Mucosa of descending colon (tissue), 3 donors: ENCODE measurements at regions not wholly inside any gene's neighbourhood (a gene's known extent, or its start where the extent isn't known, plus 50 kb on each side); places are given as distances from the start of the nearest gene placed in this dataset.

Source experiments
- ATAC-seq: fragments of 200-7000 bp; cut with Tn5 transposase; one replicate; pipeline ENCODE4 v1.9.1; 2020; ENCODE audit warnings: mild to moderate bottlenecking, moderate library complexity
- DNase-seq, 3 donors: peaks; one replicate each; pipeline ENCODE4 v3.0.0-alpha.2; 2020
- H3K36me3 ChIP-seq: fragments of 200-600 bp; one replicate; pipeline ENCODE4 v1.8.0; 2021; ENCODE audit warnings: low read depth, mild to moderate bottlenecking
- H3K4me1 ChIP-seq: fragments of 200-600 bp; one replicate; pipeline ENCODE4 v1.8.0; 2021; ENCODE audit warnings: low read depth, mild to moderate bottlenecking
- H3K4me3 ChIP-seq: fragments of 200-600 bp; one replicate; pipeline ENCODE4 v1.8.0; 2021; ENCODE audit warnings: mild to moderate bottlenecking
- H3K9me3 ChIP-seq: fragments of 200-600 bp; one replicate; pipeline ENCODE4 v1.8.0; 2021; ENCODE audit warnings: mild to moderate bottlenecking
- CTCF ChIP-seq: fragments of 200-600 bp; IDR thresholded peaks from one replicate; pipeline ENCODE4 v1.8.0; 2022; ENCODE audit warnings: antibody characterized with exemption, mild to moderate bottlenecking
- intact Hi-C, 2 donors: fragments of 100-400 bp; cut with DNase I in 1 of 2; cut with micrococcal nuclease in 1 of 2; formaldehyde crosslinking; loops; one replicate each; pipeline versions ENCODE4 v1.11.0 to v1.11.1; 2022; cut with DNase I, micrococcal nuclease
- donor health status: DM: no; HTN: no; CAD: no; lungs with moderate emphysema.
- donor health status: DM: no; HTN: no; CAD: no.
- donor health status: DM: no; HTN: yes; CAD: no.

GRCh38 chr10:78366663-78367411, 333.2 kb downstream of the RPS24 start:
- DNase-seq (no peak), ATAC-seq (no peak)
- intact Hi-C loops = no loop called here
- no peak for TF ChIP-seq CTCF
- Histone ChIP-seq H3K4me3 (no peak overlapping the region), H3K36me3 (no peaks in the 10 kb centered on the region), H3K4me1 (no peaks in the 10 kb centered on the region), H3K9me3 (no peaks in the 10 kb centered on the region)

GRCh38 chr10:78367751-78368150, 334.1 kb downstream of the RPS24 start:
- DNase-seq (no peak), ATAC-seq (no peak)
- Histone ChIP-seq H3K4me3 (no peak overlapping the region), H3K9me3 (no peaks in the 10 kb centered on the region), H3K36me3 (no peaks in the 10 kb centered on the region), H3K4me1 (no peaks in the 10 kb centered on the region)
- intact Hi-C loops = no loop called here
- TF ChIP-seq CTCF = no peak

GRCh38 chr10:78371136-78371535, 337.5 kb downstream of the RPS24 start:
- Histone ChIP-seq H3K36me3 (no peaks in the 10 kb centered on the region), H3K9me3 (no peaks in the 10 kb centered on the region), H3K4me1 (no peaks in the 10 kb centered on the region), H3K4me3 (no peak overlapping the region)
- DNase-seq (no peak), ATAC-seq (no peak)
- intact Hi-C loops = no loop called here
- no peak for TF ChIP-seq CTCF

GRCh38 chr10:78372806-78373205, 339.1 kb downstream of the RPS24 start:
- no peak for DNase-seq
- no peak for ATAC-seq
- H3K4me1 ChIP-seq = no peaks in the 10 kb centered on the region
- H3K36me3 ChIP-seq = no peaks in the 10 kb centered on the region
- no peak for TF ChIP-seq CTCF
- H3K4me3 ChIP-seq = no peak overlapping the region
- intact Hi-C loops = no loop called here
- H3K9me3 ChIP-seq = no peaks in the 10 kb centered on the region

GRCh38 chr10:78374331-78375028, 340.8 kb downstream of the RPS24 start:
- Histone ChIP-seq H3K36me3 (no peaks in the 10 kb centered on the region), H3K4me3 (no peak overlapping the region), H3K9me3 (no peaks in the 10 kb centered on the region), H3K4me1 (no peaks in the 10 kb centered on the region)
- intact Hi-C loops = no loop called here
- DNase-seq (no peak), ATAC-seq (no peak)
- TF ChIP-seq CTCF = no peak
